Neutrophil (primary cell): ENCODE measurements at regions not wholly inside any gene's neighbourhood (a gene's known extent, or its start where the extent isn't known, plus 50 kb on each side); places are given as distances from the start of the nearest gene placed in this dataset.

Experiments
- H3K27ac ChIP-seq: fragments of 200-600 bp; sonication (generic); 2 replicates; pipeline ENCODE4 v1.5.1; 2016; ENCODE audit warnings: mild to moderate bottlenecking, moderate library complexity
- H3K27me3 ChIP-seq: fragments of 200-600 bp; sonication (generic); 2 replicates; pipeline ENCODE4 v1.6.0; 2016; ENCODE audit warnings: mild to moderate bottlenecking
- H3K36me3 ChIP-seq: fragments of 200-600 bp; sonication (generic); 2 replicates; pipeline ENCODE4 v1.5.1; 2017
- H3K4me1 ChIP-seq, 2 experiments: fragments of 200-600 bp in 1 of 2; sonication (generic) in 1 of 2; 1 replicate in 1 of 2; 2 replicates in 1 of 2; pipeline versions ENCODE4 v1.5.1 to v1.6.1; 2013 to 2016; ENCODE audit warnings: low read depth in 1 of 2, low read length in 1 of 2, mild to moderate bottlenecking in 1 of 2, moderate library complexity in 1 of 2; ENCODE audit not compliant: control insufficient read depth in 1 of 2, insufficient read depth in 1 of 2
- H3K4me3 ChIP-seq, 2 experiments: fragments of 200-600 bp in 1 of 2; sonication (generic) in 1 of 2; 1 replicate in 1 of 2; 2 replicates in 1 of 2; pipeline ENCODE4 v1.5.1; 2013 to 2016; ENCODE audit warnings: low read depth in 1 of 2, low read length in 1 of 2, mild to moderate bottlenecking in 1 of 2, moderate library complexity in 1 of 2
- H3K9me3 ChIP-seq: fragments of 200-600 bp; sonication (generic); 2 replicates; pipeline ENCODE4 v1.5.1; 2016
- TF ChIP-seq, protein P1 (sequence below): fragments of 200-600 bp; sonication (generic); IDR thresholded peaks from 2 replicates; pipeline ENCODE4 v1.5.1; 2016; ENCODE audit warnings: antibody characterized with exemption

DNA sequence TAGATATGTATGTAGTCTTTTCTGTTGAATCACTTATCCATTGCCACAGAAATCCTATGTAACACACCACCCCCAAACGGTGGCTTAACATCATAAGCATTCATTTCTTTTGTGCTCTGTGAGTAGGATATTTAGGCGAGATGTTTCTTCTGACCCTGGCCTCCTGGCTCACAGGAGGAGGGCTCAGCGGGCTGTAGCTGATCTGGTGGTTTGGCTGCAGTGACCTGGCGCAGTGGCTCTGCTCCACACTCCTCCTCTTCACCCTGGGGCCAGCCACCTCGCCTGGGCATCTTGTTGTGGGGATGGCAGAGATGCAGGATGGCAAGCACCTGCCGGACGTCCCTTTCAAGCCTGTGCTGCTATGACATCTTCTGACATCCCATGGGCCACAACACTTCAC lies 147.1 kb upstream of the IRS2 start:
- Histone ChIP-seq H3K27ac (no peak overlapping the region), H3K4me1 (no peaks in the 10 kb centered on the region), H3K4me3 (no peak overlapping the region), H3K36me3 (no peaks in the 10 kb centered on the region), H3K9me3 (no peaks in the 10 kb centered on the region), H3K27me3 (no peaks in the 10 kb centered on the region)
- TF ChIP-seq, protein P1, sequence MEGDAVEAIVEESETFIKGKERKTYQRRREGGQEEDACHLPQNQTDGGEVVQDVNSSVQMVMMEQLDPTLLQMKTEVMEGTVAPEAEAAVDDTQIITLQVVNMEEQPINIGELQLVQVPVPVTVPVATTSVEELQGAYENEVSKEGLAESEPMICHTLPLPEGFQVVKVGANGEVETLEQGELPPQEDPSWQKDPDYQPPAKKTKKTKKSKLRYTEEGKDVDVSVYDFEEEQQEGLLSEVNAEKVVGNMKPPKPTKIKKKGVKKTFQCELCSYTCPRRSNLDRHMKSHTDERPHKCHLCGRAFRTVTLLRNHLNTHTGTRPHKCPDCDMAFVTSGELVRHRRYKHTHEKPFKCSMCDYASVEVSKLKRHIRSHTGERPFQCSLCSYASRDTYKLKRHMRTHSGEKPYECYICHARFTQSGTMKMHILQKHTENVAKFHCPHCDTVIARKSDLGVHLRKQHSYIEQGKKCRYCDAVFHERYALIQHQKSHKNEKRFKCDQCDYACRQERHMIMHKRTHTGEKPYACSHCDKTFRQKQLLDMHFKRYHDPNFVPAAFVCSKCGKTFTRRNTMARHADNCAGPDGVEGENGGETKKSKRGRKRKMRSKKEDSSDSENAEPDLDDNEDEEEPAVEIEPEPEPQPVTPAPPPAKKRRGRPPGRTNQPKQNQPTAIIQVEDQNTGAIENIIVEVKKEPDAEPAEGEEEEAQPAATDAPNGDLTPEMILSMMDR = no peak

DNA sequence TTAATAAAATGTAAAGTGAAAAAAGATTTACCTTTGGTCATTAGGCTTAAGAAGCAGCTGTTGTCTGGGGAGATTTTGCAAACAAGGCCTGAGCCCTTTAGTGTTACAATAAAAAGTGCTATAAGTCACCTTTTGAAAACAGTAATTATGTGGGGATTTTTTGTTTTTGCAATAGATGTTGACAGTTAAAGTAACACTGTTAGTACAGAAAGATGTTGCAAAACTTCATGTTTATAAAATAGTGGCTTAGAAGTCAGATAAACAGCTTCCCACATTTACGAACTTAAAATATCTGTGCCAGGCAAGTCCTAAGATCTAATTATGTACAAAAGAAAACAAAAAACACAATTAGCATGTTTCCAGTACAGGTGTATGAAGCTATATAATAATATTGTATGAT lies 138.0 kb upstream of the IRS2 start:
- H3K27ac ChIP-seq = no peak overlapping the region
- H3K9me3 ChIP-seq = no peaks in the 10 kb centered on the region
- H3K4me1 ChIP-seq = no peaks in the 10 kb centered on the region
- H3K36me3 ChIP-seq = no peaks in the 10 kb centered on the region
- no peak overlapping the region for H3K4me3 ChIP-seq
- H3K27me3 ChIP-seq = no peaks in the 10 kb centered on the region
- TF ChIP-seq, protein P1 = no peak

DNA sequence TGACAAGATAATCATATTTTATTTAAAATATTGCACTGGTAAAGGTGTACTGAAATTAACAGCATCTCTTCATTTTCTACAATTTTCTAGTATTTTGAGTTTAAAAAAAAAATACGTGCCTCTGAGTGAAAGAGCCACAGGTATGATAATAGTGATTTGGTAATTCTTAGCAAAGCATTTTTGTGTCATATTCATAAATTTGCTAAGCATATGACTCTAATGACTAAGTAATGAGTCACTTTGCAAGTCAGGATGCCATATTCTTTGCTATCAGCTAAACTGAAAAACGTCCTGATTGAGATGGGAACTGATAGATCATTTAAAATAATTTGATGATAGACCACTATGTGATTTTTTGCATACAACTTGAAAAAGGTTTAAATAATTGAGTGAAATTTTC lies 136.1 kb upstream of the IRS2 start:
- Histone ChIP-seq H3K27ac (no peak overlapping the region), H3K9me3 (no peaks in the 10 kb centered on the region), H3K27me3 (peaks cover 4% of the 10 kb centered on the region), H3K36me3 (no peaks in the 10 kb centered on the region), H3K4me3 (no peak overlapping the region), H3K4me1 (no peaks in the 10 kb centered on the region)
- TF ChIP-seq, protein P1 = no peak

DNA sequence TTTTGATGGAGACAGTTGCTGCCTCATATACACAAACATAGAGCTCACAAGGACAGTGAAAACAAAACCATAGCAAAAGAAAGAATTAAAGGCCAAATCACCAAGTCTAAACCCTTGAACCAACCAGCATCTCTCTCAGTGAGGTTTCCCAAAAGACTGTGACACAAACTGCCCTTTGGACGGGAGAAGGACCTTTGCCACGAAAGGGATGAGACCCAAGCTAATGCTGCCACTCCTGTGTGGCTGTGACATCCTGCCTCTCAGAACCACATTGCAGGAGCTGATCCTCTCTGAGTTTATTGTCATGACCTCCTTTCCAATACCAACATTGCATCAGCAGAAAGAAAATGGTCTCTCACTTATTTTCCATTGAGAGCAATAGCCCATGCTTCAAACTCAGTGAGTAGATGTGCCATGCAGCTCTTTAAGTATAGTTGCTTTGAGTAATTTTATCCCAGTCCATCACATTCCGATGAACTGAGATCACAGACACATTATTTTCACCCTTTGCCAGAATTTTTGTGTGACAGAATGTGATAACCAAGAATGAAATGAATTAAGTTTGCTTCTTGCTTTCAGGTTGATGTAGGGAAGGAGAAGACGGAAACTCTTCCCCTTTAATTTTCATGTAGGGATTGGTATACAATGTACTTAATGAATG lies 133.5 kb upstream of the IRS2 start:
- Histone ChIP-seq H3K27me3 (peaks cover 4% of the 10 kb centered on the region), H3K4me1 (no peaks in the 10 kb centered on the region), H3K9me3 (no peaks in the 10 kb centered on the region), H3K27ac (no peak overlapping the region), H3K4me3 (no peak overlapping the region), H3K36me3 (no peaks in the 10 kb centered on the region)
- TF ChIP-seq, protein P1 = no peak

DNA sequence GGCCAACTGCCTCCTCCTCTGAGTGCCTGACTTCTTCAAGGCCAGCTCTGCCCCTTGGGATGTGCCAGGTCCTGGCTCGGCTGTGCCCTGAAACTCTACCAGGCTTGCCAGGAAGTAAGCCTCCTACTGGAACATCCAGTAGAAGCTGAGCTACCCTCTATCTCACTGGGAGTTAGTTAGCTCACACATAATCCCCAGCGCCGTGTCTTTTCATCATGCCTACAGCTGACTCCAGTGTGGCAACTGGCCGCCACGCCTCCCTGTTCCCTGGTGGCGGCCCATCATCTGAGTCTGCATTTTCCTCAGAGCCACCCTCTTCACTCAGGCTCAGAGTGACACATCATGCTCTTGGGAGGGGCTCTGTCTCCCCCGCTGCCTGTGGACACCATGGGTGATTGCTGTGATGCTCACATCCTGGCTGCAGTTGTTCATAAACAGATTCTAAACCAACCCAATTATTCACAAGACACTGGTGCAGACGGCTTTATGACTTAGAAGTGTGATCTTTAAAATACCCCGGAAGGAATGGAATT lies 131.9 kb upstream of the IRS2 start:
- H3K27ac ChIP-seq = no peak overlapping the region
- H3K27me3 ChIP-seq = peaks cover 4% of the 10 kb centered on the region
- TF ChIP-seq, protein P1 = no peak

More for the DNA sequence above, 131.9 kb upstream of the IRS2 start:
- H3K9me3 ChIP-seq = no peaks in the 10 kb centered on the region
- no peak overlapping the region for H3K4me3 ChIP-seq
- H3K36me3 ChIP-seq = no peaks in the 10 kb centered on the region
- no peaks in the 10 kb centered on the region for H3K4me1 ChIP-seq
